ENCODE measurements at regions not wholly inside any gene's neighbourhood (a gene's known extent, or its start where the extent isn't known, plus 50 kb on each side); places are given as distances from the start of the nearest gene placed in this dataset.
A peak's percentile ranks its signal among the peaks of the same experiment; 100 is the strongest.

DNA sequence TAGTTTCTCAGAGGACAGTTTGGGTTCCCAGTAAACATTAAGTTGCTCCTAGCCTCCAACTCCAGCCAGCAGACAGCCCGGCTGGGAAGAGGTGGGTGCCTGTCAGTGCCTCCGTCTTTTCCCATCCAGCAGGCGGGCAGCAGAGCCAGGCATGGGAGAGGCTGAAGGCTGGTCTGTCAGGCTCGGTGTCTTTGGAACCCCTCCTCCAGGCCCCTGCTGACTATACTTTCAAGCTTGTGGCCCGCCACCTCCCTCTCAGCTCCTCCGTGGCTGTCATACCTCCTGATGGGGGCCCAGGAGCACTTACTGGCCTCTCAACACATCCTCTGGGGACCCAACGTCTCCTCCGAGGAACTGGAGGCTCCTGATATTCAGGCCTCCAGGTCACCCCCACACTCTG lies 140.9 kb downstream of the ACTL8 start:
- TF ChIP-seq, protein P1, sequence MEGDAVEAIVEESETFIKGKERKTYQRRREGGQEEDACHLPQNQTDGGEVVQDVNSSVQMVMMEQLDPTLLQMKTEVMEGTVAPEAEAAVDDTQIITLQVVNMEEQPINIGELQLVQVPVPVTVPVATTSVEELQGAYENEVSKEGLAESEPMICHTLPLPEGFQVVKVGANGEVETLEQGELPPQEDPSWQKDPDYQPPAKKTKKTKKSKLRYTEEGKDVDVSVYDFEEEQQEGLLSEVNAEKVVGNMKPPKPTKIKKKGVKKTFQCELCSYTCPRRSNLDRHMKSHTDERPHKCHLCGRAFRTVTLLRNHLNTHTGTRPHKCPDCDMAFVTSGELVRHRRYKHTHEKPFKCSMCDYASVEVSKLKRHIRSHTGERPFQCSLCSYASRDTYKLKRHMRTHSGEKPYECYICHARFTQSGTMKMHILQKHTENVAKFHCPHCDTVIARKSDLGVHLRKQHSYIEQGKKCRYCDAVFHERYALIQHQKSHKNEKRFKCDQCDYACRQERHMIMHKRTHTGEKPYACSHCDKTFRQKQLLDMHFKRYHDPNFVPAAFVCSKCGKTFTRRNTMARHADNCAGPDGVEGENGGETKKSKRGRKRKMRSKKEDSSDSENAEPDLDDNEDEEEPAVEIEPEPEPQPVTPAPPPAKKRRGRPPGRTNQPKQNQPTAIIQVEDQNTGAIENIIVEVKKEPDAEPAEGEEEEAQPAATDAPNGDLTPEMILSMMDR (IDR thresholded peaks at IDR 0.05; ENCODE audit: control extremely low read depth, extremely low read depth, low read depth, missing control alignments): no peak
- no peak for DNase-seq (ENCODE audit: extremely low spot score)
- ChIA-PET CTCF (no interaction called here), POLR2A (no interaction called here)

DNA sequence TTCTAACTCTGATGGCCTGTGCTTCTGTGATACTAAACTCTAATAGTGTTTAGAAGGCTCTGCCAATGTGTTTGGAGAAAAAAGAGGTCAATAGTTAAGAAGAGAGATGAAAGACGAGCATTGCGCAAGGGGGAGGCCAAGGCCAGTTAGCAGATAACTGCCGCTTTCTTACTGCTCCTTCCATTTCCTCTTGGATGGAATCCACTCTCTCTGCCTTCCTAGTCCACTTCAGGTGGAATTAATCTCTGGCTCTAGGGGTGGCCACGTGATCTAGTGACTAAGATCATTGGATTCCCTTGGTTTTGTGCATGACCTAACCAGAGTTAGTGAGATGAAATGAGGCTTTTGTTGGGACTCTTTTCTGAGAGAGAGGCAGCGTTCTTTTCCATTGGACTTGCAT lies 148.3 kb downstream of the ACTL8 start:
- TF ChIP-seq, protein P1 (IDR thresholded peaks at IDR 0.05; ENCODE audit: control extremely low read depth, extremely low read depth, low read depth, missing control alignments): no peak
- no peak for DNase-seq (ENCODE audit: extremely low spot score)
- POLR2A ChIA-PET: no interaction called here
- CTCF ChIA-PET: no interaction called here

DNA sequence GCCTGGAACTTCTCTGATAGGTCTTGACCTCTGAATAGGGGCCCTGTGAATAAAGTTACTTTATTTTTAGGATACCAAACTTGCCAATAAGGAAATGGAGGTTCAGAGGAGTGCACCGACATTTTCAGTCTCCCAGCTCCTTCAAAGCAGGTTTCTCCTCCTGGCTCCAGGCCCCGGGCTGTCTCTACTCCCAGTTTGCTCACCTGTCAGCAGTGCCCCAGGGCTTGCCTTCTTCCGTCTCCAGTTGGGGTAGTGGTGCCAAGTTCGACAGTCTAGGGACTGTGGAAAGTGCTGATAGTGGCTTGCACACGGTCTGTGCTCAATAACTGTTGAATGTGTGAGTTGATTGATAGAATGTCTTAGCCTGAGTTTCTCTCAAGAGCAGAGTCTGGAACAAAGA lies 149.2 kb downstream of the ACTL8 start:
- CTCF ChIA-PET: no interaction called here
- no peak for DNase-seq (ENCODE audit: extremely low spot score)
- POLR2A ChIA-PET: no interaction called here
- TF ChIP-seq, protein P1 (IDR thresholded peaks at IDR 0.05; ENCODE audit: control extremely low read depth, extremely low read depth, low read depth, missing control alignments): no peak

DNA sequence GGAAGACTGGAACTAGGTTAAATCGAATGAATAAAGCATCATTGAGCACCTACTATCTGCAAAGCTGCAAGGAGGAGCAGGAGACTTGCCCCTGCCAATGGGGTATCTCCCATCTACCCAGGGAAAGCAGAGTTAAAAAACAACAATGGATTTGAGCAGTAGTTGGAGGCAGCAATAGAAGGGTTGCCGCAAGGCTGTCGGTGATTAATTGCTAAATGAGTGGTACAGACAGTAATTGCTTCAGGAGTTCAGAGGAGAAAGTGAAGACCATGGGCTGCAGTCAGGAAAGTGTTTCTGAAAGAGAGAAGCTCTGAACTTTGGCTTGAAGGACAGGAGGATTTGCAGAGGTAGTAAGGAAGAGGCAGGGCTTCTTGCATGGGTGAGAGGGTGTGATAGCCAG lies 152.9 kb downstream of the ACTL8 start:
- no peak for DNase-seq (ENCODE audit: extremely low spot score)
- ChIA-PET CTCF (interaction anchor here (1.1 kb wide), 1 partner anchor 301 kb away, joined by 3 read pairs; no protein-coding TSS in a partner anchor), POLR2A (no interaction called here)
- TF ChIP-seq, protein P1 (IDR thresholded peaks at IDR 0.05; ENCODE audit: control extremely low read depth, extremely low read depth, low read depth, missing control alignments): no peak

DNA sequence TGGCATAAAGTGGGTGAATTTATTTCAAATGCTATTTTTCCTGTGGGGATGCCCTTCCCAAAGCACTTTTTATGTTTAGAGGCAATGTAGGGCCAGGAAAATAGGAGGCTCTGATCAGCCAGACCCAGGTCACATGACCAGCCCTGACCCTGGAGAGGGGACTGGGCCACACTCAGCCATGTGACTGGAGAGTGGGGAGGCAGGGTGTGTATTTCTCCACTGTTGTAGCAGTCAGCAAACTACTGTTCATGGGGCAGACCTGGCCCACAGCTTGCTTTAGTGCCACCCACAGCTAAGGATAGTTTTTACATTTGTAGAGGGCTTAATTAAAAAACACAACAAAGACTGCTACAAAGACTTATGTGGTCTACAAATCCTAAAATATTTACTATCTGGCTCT lies 153.8 kb downstream of the ACTL8 start:
- POLR2A ChIA-PET: no interaction called here
- TF ChIP-seq, protein P1 (IDR thresholded peaks at IDR 0.05; ENCODE audit: control extremely low read depth, extremely low read depth, low read depth, missing control alignments): no peak
- CTCF ChIA-PET: interaction anchor here (1.1 kb wide), 1 partner anchor 302 kb away, joined by 3 read pairs; no protein-coding TSS in a partner anchor
- no peak for DNase-seq (ENCODE audit: extremely low spot score)

DNA sequence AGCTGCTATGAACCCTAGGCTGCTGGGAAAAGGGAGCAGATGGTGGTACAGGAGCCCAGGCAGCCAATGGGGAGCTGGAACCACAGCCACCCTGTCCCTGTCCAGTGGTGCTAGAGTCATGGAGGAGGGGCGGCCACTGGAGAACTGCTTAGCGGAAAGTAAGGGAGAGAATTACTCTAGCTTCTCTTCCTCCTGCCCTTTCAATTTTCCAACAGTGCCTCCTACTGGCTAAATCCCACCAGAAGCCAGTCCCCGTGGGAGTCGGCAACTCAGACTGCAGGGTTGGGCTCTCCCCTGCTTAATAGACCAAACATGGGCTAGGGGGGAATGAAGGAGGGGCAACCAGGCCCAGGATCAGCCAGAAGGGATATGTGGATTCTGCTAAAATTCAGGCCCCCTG lies 154.5 kb downstream of the ACTL8 start:
- CTCF ChIA-PET: no interaction called here
- TF ChIP-seq, protein P1 (IDR thresholded peaks at IDR 0.05; ENCODE audit: control extremely low read depth, extremely low read depth, low read depth, missing control alignments): peak; percentile 6
- no peak for DNase-seq (ENCODE audit: extremely low spot score)
- POLR2A ChIA-PET: no interaction called here

DNA sequence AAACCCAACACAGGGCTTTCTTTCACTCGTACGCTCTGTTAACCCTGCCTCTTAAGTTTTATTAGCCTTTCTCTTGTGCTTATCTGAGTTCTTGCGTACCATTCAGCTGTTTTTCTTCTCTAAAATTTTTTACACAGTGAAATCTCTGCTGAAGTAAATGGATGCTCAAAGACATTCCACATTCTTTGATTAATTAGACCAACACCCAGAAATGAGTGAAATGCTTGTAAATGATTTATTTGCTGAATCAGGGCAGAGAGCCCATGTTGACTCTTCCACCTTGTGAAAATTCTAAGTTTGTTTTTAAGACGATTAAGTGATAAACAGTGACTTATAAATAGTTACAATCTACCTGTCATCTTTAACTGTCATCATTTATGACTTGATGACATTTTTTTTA lies 156.7 kb downstream of the ACTL8 start:
- POLR2A ChIA-PET: no interaction called here
- TF ChIP-seq, protein P1 (IDR thresholded peaks at IDR 0.05; ENCODE audit: control extremely low read depth, extremely low read depth, low read depth, missing control alignments): no peak
- DNase-seq (ENCODE audit: extremely low spot score): no peak
- CTCF ChIA-PET: interaction anchor here (1.8 kb wide), 1 partner anchor 12 kb away, joined by 4 read pairs; no protein-coding TSS in a partner anchor
